ENCODE measurements at regions not wholly inside any gene's neighbourhood (a gene's known extent, or its start where the extent isn't known, plus 50 kb on each side); places are given as distances from the start of the nearest gene placed in this dataset.

- Mint-ChIP-seq H3K4me1 (ENCODE audit: low read depth, unreplicated experiment) (no peaks in the 10 kb centered on the region), H3K9me3 (ENCODE audit: unreplicated experiment) (peaks cover 6% of the 10 kb centered on the region), H3K4me3 (ENCODE audit: unreplicated experiment) (no peak overlapping the region), H3K27ac (ENCODE audit: unreplicated experiment) (no peak overlapping the region), H3K36me3 (ENCODE audit: insufficient read depth, unreplicated experiment) (no peaks in the 10 kb centered on the region), H3K27me3 (ENCODE audit: insufficient read depth, unreplicated experiment) (peaks cover 6% of the 10 kb centered on the region)
- Histone ChIP-seq H3K4me3 (ENCODE audit: low read depth, low read length) (no peak overlapping the region), H3K36me3 (ENCODE audit: control insufficient read depth, insufficient read depth, low read length) (no peaks in the 10 kb centered on the region), H3K4me1 (no peaks in the 10 kb centered on the region), H3K9me3 (no peaks in the 10 kb centered on the region), H3K27me3 (replicated peaks; ENCODE audit: control insufficient read depth, insufficient read depth, low read length) (no peaks in the 10 kb centered on the region)
- intact Hi-C loops (cut with micrococcal nuclease; ENCODE audit: unreplicated experiment) = no loop called here
- no peak for TF ChIP-seq CTCF (IDR thresholded peaks at IDR 0.05; ENCODE audit: insufficient read depth in 1 of 2, low read depth in 1 of 2, low read length in 1 of 2, severe bottlenecking in 1 of 2, unreplicated experiment in 1 of 2)
- DNase-seq = no peak
- ChIA-PET POLR2A (no interaction called here), CTCF (no interaction called here)
- BruUV-seq (replicated peaks) = no TSS peak
These were observed 456.5 kb downstream of the EIPR1 start for GRCh38 chr2:2921011-2921720.

GRCh38 chr2:2919574-2920365, 457.8 kb downstream of the EIPR1 start:
- POLR2A ChIA-PET = no interaction called here

GRCh38 chr2:2919026-2919425, 458.6 kb downstream of the EIPR1 start:
- BruUV-seq (replicated peaks) = no TSS peak

More at GRCh38 chr2:2919574-2920365, 457.8 kb downstream of the EIPR1 start:
- Mint-ChIP-seq H3K36me3 (ENCODE audit: insufficient read depth, unreplicated experiment) (no peaks in the 10 kb centered on the region), H3K27ac (ENCODE audit: unreplicated experiment) (no peak overlapping the region), H3K4me1 (ENCODE audit: low read depth, unreplicated experiment) (no peaks in the 10 kb centered on the region), H3K4me3 (ENCODE audit: unreplicated experiment) (no peak overlapping the region), H3K27me3 (ENCODE audit: insufficient read depth, unreplicated experiment) (peaks cover 8% of the 10 kb centered on the region), H3K9me3 (ENCODE audit: unreplicated experiment) (peaks cover 9% of the 10 kb centered on the region)
- H3K27me3 ChIP-seq (replicated peaks; ENCODE audit: control insufficient read depth, insufficient read depth, low read length) = no peaks in the 10 kb centered on the region
- TF ChIP-seq CTCF (IDR thresholded peaks at IDR 0.05; ENCODE audit: insufficient read depth in 1 of 2, low read depth in 1 of 2, low read length in 1 of 2, severe bottlenecking in 1 of 2, unreplicated experiment in 1 of 2) = no peak
- no peak overlapping the region for H3K4me3 ChIP-seq (ENCODE audit: low read depth, low read length)
- no peaks in the 10 kb centered on the region for H3K36me3 ChIP-seq (ENCODE audit: control insufficient read depth, insufficient read depth, low read length)
- H3K4me1 ChIP-seq = no peaks in the 10 kb centered on the region
- no TSS peak for BruUV-seq (replicated peaks)
- CTCF ChIA-PET = no interaction called here
- intact Hi-C loops (cut with micrococcal nuclease; ENCODE audit: unreplicated experiment) = no loop called here
- no peaks in the 10 kb centered on the region for H3K9me3 ChIP-seq
- no peak for DNase-seq

More at GRCh38 chr2:2919026-2919425, 458.6 kb downstream of the EIPR1 start:
- Mint-ChIP-seq H3K4me3 (ENCODE audit: unreplicated experiment) (no peak overlapping the region), H3K4me1 (ENCODE audit: low read depth, unreplicated experiment) (no peaks in the 10 kb centered on the region), H3K9me3 (ENCODE audit: unreplicated experiment) (peaks cover 9% of the 10 kb centered on the region), H3K27me3 (ENCODE audit: insufficient read depth, unreplicated experiment) (peaks cover 9% of the 10 kb centered on the region), H3K36me3 (ENCODE audit: insufficient read depth, unreplicated experiment) (no peaks in the 10 kb centered on the region), H3K27ac (ENCODE audit: unreplicated experiment) (no peak overlapping the region)
- H3K36me3 ChIP-seq (ENCODE audit: control insufficient read depth, insufficient read depth, low read length) = no peaks in the 10 kb centered on the region
- no peak overlapping the region for H3K4me3 ChIP-seq (ENCODE audit: low read depth, low read length)
- no peaks in the 10 kb centered on the region for H3K27me3 ChIP-seq (replicated peaks; ENCODE audit: control insufficient read depth, insufficient read depth, low read length)
- H3K9me3 ChIP-seq = no peaks in the 10 kb centered on the region
- ChIA-PET POLR2A (no interaction called here), CTCF (interaction anchor here (0.6 kb wide), 1 partner anchor 563 kb away, joined by 3 read pairs; no protein-coding TSS in a partner anchor)
- DNase-seq = no peak
- intact Hi-C loops (cut with micrococcal nuclease; ENCODE audit: unreplicated experiment) = no loop called here
- no peak for TF ChIP-seq CTCF (IDR thresholded peaks at IDR 0.05; ENCODE audit: insufficient read depth in 1 of 2, low read depth in 1 of 2, low read length in 1 of 2, severe bottlenecking in 1 of 2, unreplicated experiment in 1 of 2)
- H3K4me1 ChIP-seq = no peaks in the 10 kb centered on the region

Measured in Caco-2 (cell line).